Heart right ventricle (tissue), 16 donors: ENCODE measurements at regions not wholly inside any gene's neighbourhood (a gene's known extent, or its start where the extent isn't known, plus 50 kb on each side); places are given as distances from the start of the nearest gene placed in this dataset.

Experiments used
- ATAC-seq, 8 donors: fragments of 200-7000 bp; cut with Tn5 transposase; one replicate each; pipeline ENCODE4 v1.9.1; 2020; ENCODE audit warnings: mild to moderate bottlenecking in 8 of 8, moderate library complexity in 8 of 8, moderate number of reproducible peaks in 1 of 8
- DNase-seq, 2 donors: peaks; one replicate each; pipeline ENCODE4 v3.0.0-alpha.2; 2020
- H3K27ac ChIP-seq, 10 donors: fragments of 200-600 bp; sonication (generic) in 2 of 10; one replicate each; pipeline versions ENCODE4 v1.5.0 to v1.8.0; 2020 to 2022; ENCODE audit warnings: mild to moderate bottlenecking in 3 of 10
- H3K27me3 ChIP-seq, 7 donors: fragments of 200-600 bp; one replicate each; pipeline ENCODE4 v1.8.0; 2021 to 2022; ENCODE audit warnings: mild to moderate bottlenecking in 2 of 7
- H3K36me3 ChIP-seq, 9 donors: fragments of 200-600 bp; sonication (generic) in 1 of 9; one replicate each; pipeline versions ENCODE4 v1.5.0 to v1.8.0; 2020 to 2022; ENCODE audit warnings: mild to moderate bottlenecking in 2 of 9
- H3K4me1 ChIP-seq, 9 donors: fragments of 200-600 bp; sonication (generic) in 1 of 9; one replicate each; pipeline versions ENCODE4 v1.5.0 to v1.8.0; 2020 to 2022; ENCODE audit warnings: mild to moderate bottlenecking in 4 of 9
- H3K4me3 ChIP-seq, 10 donors: fragments of 200-600 bp; sonication (generic) in 2 of 10; one replicate each; pipeline versions ENCODE4 v1.5.0 to v1.8.0; 2020 to 2022; ENCODE audit warnings: mild to moderate bottlenecking in 7 of 10, moderate library complexity in 2 of 10
- H3K9me3 ChIP-seq, 11 donors: fragments of 200-600 bp in 10 of 11; sonication (generic) in 2 of 11; one replicate each; pipeline versions ENCODE4 v1.5.0 to v1.8.0; 2013 to 2022; ENCODE audit warnings: mild to moderate bottlenecking in 2 of 11, control low read depth in 1 of 11, moderate library complexity in 1 of 11
- CTCF ChIP-seq, 9 donors: fragments of 200-600 bp; sonication (generic) in 2 of 9; IDR thresholded peaks; one replicate each; pipeline versions ENCODE4 v1.5.0 to v1.8.0; 2021 to 2022; ENCODE audit warnings: antibody characterized with exemption in 9 of 9, mild to moderate bottlenecking in 5 of 9, moderate library complexity in 1 of 9
- WGBS, 2 donors: extraction: QIAGEN DNeasy Blood & Tissue Kit; methylation state at CpG; one replicate each; pipeline ENCODE4 v1.1.7; 2013; ENCODE audit warnings: inconsistent platforms in 1 of 2; 5-methylcytosine and 5-hydroxymethylcytosine counted together
- intact Hi-C, 10 donors: fragments of 100-400 bp; cut with DNase I; formaldehyde crosslinking; loops; one replicate each; pipeline versions ENCODE4 v1.11.1 to v1.14.2; 2022
- donor health status: Arrhythmogenic right ventricular cardiomyopathy.
- donor health status: ischemic (EF 13 %, LVEDD 7.1; RV severe dilation, severe dysfunction).
- donor health status: healthy with polysubstance abuse.
- donor health status: DM: no; HTN: yes; CAD: no.
- donor health status: DM: no; HTN: no; CAD: no.
- donor health status: ischemic (EF 25% LVEDD 6.9; RV normal size, moderate dysfunction).
- donor health status: ischemic (EF 25% LVEDD 5.7; RV mildly dilated, moderate dysfunction).
- donor health status: healthy.
- donor health status: DM: yes; HTN: yes; CAD: no.
- donor health status: Ischemic cardiomyopathy.
- donor health status: ischemic (EF 35%, LVEDD 5.7; RV mildly dilated, moderate dysfunction).
- donor health status: nonischemic (EF 11% LVEDD 7.7; RV severe dilation, severe dysfunction).
- donor health status: DM: yes; HTN: yes; CAD: no.
- donor health status: PGD.
- donor health status: ischemic (EF 29% LVEDD 5.4; RV normal size, mild dysfunction).
- donor health status: nonischemic (EF 23%, LVEDD 6.1; RV moderate dilation, normal function).

- no peak overlapping the region for H3K27ac ChIP-seq
- no peaks in the 10 kb centered on the region for H3K36me3 ChIP-seq
- H3K9me3 ChIP-seq, result no peaks in the 10 kb centered on the region
- WGBS, 2 donors, result 72 to 80% methylated on average over 2 of the region's 2 CpGs
- H3K27me3 ChIP-seq, result no peaks in the 10 kb centered on the region
- ATAC-seq (no peak), DNase-seq (no peak)
- no peaks in the 10 kb centered on the region for H3K4me1 ChIP-seq
- no peak for TF ChIP-seq CTCF (IDR thresholded peaks at IDR 0.05)
- no peak overlapping the region for H3K4me3 ChIP-seq
- intact Hi-C loops, result no loop called here
These were observed 221.8 kb upstream of the SUCLG2 start for GRCh38 chr3:67876261-67876660.

- ATAC-seq, result no peak
- WGBS, 2 donors, result 69 to 82% methylated on average over 3 of the region's 3 CpGs
- no peak for TF ChIP-seq CTCF (IDR thresholded peaks at IDR 0.05)
These were observed 221.4 kb upstream of the SUCLG2 start for GRCh38 chr3:67875858-67876257.

GRCh38 chr3:67875338-67875737 is 220.9 kb upstream of the SUCLG2 start:
- intact Hi-C loops, result no loop called here
- Histone ChIP-seq H3K27me3 (no peaks in the 10 kb centered on the region), H3K4me3 (no peak overlapping the region), H3K4me1 (no peaks in the 10 kb centered on the region), H3K9me3 (no peaks in the 10 kb centered on the region), H3K27ac (no peak overlapping the region), H3K36me3 (no peaks in the 10 kb centered on the region)
- ATAC-seq, result no peak
- 64 to 76% methylated on average over 4 of the region's 4 CpGs for WGBS, 2 donors
- TF ChIP-seq CTCF (IDR thresholded peaks at IDR 0.05), result no peak
- DNase-seq, result no peak

More at GRCh38 chr3:67875858-67876257, 221.4 kb upstream of the SUCLG2 start:
- H3K4me1 ChIP-seq, result no peaks in the 10 kb centered on the region
- H3K27me3 ChIP-seq, result no peaks in the 10 kb centered on the region
- intact Hi-C loops, result no loop called here
- no peak overlapping the region for H3K27ac ChIP-seq
- H3K4me3 ChIP-seq, result no peak overlapping the region
- no peak for DNase-seq
- no peaks in the 10 kb centered on the region for H3K9me3 ChIP-seq
- no peaks in the 10 kb centered on the region for H3K36me3 ChIP-seq

- intact Hi-C loops, result no loop called here
- 76 to 88% methylated on average over 3 of the region's 3 CpGs for WGBS, 2 donors
- ATAC-seq (no peak), DNase-seq (no peak)
- H3K9me3 ChIP-seq, result peaks cover 0 to 8% (median 0%) of the 10 kb centered on the region in 11 donors
- no peaks in the 10 kb centered on the region for H3K4me1 ChIP-seq
- TF ChIP-seq CTCF (IDR thresholded peaks at IDR 0.05), result no peak
- no peak overlapping the region for H3K27ac ChIP-seq
- no peak overlapping the region for H3K4me3 ChIP-seq
- no peaks in the 10 kb centered on the region for H3K27me3 ChIP-seq
- no peaks in the 10 kb centered on the region for H3K36me3 ChIP-seq
These were observed 216.1 kb upstream of the SUCLG2 start for GRCh38 chr3:67870477-67870876.
